ENCODE measurements at regions not wholly inside any gene's neighbourhood (a gene's known extent, or its start where the extent isn't known, plus 50 kb on each side); places are given as distances from the start of the nearest gene placed in this dataset.

DNA sequence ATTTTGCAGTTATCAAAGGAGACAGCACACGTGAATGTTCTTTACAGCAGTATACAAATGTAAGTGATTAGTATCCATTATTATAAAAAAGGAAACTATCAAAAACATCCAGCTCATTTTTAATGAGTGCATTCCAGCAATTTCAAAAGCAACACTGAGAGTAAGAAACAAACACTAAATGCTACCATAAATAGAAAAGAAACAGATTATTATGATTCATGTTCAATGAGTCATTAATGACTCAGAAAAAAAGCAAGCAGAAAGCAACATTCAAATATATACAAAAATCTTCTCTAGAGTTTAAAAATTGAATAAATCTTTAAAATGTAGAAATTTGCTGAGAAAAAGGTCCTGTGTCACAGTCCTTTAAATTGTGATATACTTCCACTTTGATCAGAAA, 346.5 kb upstream of the FMR1 start:
- Histone ChIP-seq H3K9me3 (no peaks in the 10 kb centered on the region), H3K4me1 (no peaks in the 10 kb centered on the region), H3K36me3 (no peaks in the 10 kb centered on the region), H3K4me3 (no peak overlapping the region), H3K27me3 (no peaks in the 10 kb centered on the region), H3K27ac (no peak overlapping the region)
- no peak for DNase-seq (ENCODE audit: low spot score)
- TF ChIP-seq, protein P1, sequence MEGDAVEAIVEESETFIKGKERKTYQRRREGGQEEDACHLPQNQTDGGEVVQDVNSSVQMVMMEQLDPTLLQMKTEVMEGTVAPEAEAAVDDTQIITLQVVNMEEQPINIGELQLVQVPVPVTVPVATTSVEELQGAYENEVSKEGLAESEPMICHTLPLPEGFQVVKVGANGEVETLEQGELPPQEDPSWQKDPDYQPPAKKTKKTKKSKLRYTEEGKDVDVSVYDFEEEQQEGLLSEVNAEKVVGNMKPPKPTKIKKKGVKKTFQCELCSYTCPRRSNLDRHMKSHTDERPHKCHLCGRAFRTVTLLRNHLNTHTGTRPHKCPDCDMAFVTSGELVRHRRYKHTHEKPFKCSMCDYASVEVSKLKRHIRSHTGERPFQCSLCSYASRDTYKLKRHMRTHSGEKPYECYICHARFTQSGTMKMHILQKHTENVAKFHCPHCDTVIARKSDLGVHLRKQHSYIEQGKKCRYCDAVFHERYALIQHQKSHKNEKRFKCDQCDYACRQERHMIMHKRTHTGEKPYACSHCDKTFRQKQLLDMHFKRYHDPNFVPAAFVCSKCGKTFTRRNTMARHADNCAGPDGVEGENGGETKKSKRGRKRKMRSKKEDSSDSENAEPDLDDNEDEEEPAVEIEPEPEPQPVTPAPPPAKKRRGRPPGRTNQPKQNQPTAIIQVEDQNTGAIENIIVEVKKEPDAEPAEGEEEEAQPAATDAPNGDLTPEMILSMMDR (IDR thresholded peaks at IDR 0.05): no peak

DNA sequence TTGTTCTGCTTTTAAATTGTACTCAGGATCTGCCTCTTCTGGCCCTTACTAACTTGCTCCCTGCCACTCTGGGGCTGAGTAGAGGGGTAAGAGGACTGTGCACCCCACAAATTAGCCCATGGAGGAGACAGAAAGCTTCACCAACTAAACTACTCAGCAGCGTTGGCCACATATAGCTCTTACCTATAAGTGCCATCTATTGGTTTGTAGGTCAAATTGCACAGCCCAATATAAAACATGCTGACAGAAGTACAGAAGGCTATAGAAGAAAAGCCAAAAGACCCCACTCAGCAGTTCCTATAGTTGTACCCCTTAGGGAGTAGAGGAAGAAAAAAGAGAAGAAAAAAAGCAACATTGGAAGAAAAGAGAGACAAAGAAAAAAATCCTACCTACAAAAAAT, 341.2 kb upstream of the FMR1 start:
- no peak for DNase-seq (ENCODE audit: low spot score)
- no peaks in the 10 kb centered on the region for H3K27me3 ChIP-seq
- no peak overlapping the region for H3K4me3 ChIP-seq
- TF ChIP-seq, protein P1 (IDR thresholded peaks at IDR 0.05): no peak
- no peaks in the 10 kb centered on the region for H3K9me3 ChIP-seq
- H3K36me3 ChIP-seq: no peaks in the 10 kb centered on the region
- H3K4me1 ChIP-seq: no peaks in the 10 kb centered on the region
- H3K27ac ChIP-seq: no peak overlapping the region

DNA sequence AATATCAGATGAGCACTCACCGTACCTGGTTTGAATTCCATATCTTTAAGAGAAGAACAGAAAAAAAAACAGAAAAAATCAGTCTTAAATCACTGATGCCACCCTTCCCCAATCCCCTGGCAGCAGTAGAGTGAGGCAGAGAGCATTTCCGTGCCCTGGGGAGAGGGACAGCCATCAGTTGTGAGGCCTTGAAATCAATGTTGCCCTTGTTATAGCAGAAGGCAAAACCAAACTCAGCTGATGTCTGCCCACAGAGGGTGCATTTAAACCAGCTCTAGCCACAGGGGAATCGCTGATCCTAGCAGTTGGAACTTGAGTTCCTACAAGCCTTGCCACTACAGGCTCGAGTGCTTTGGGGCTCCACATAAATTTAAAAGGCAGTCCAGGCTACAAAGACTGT, 338.5 kb upstream of the FMR1 start:
- H3K4me1 ChIP-seq: no peaks in the 10 kb centered on the region
- H3K4me3 ChIP-seq: no peak overlapping the region
- H3K36me3 ChIP-seq: no peaks in the 10 kb centered on the region
- TF ChIP-seq, protein P1 (IDR thresholded peaks at IDR 0.05): no peak
- no peaks in the 10 kb centered on the region for H3K27me3 ChIP-seq
- H3K27ac ChIP-seq: no peak overlapping the region
- no peaks in the 10 kb centered on the region for H3K9me3 ChIP-seq
- DNase-seq (ENCODE audit: low spot score): no peak

DNA sequence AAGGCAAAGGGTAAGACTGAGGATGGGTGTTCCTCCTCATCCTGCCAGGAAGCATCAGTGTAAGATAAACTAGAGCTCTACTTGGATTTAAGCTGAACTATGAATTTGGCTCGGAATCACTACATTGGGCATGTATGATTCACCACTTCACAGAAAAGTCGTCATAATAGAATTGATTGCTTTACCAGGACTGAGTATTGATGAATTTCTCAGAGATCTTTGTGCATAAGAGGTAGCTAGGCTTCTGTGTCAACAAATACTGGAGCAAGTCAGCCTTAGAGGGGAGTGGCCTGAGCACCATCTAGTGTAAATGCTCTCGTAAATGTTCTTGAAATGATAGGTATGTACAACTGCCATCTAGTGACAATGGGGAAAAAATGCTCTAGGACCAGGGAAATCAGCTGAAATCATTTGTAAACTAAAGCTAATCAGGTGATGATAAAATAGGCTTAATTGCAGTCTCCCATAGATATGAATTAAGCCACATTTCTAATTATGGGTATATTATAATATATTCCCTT, 309.5 kb upstream of the FMR1 start:
- no peak for DNase-seq (ENCODE audit: low spot score)
- TF ChIP-seq, protein P1 (IDR thresholded peaks at IDR 0.05): no peak
- Histone ChIP-seq H3K27ac (no peak overlapping the region), H3K9me3 (no peaks in the 10 kb centered on the region), H3K36me3 (no peaks in the 10 kb centered on the region), H3K4me3 (no peak overlapping the region), H3K4me1 (no peaks in the 10 kb centered on the region), H3K27me3 (no peaks in the 10 kb centered on the region)

DNA sequence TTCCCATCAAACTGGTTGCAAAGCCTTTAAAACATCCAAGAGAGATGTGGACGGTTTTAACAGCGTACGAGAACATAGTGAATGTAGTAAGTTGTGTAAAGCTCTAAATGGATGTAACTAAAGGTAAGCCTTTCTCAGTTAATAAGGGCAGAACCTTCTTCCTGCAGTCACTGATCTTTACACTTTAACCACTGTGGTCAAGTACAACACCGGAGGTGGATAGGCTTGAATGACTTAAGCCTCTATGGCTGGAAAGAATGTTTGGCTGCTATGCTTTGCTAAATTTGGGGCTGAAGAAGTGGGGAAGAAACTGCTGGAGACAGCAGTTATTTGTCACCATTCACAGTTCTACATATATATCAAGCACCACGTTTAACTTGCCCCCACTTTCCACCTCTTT, 285.1 kb upstream of the FMR1 start:
- H3K27ac ChIP-seq: no peak overlapping the region
- no peaks in the 10 kb centered on the region for H3K27me3 ChIP-seq
- H3K4me3 ChIP-seq: no peak overlapping the region
- H3K4me1 ChIP-seq: no peaks in the 10 kb centered on the region
- TF ChIP-seq, protein P1 (IDR thresholded peaks at IDR 0.05): no peak
- no peak for DNase-seq (ENCODE audit: low spot score)
- no peaks in the 10 kb centered on the region for H3K9me3 ChIP-seq
- H3K36me3 ChIP-seq: no peaks in the 10 kb centered on the region

DNA sequence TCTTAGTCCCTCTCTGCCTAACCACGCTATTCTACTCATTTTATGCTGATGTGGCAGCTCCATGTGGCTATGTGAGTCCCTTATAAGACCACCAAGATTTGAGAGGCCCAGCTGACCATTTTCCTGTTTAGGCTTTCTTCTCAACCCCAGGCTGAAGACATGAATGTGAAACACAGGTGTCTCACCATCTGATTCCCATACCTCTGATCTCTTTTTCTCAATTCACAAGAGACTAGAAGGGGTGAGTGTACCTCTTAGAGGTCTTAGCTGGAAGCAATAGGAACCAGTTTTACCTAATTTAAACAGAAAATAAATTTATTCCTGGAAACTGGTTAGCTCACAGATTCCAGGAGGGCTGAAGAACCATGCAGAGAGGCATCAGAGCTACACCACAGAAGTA, 276.5 kb upstream of the FMR1 start:
- TF ChIP-seq, protein P1 (IDR thresholded peaks at IDR 0.05): no peak
- H3K36me3 ChIP-seq: no peaks in the 10 kb centered on the region
- H3K4me3 ChIP-seq: no peak overlapping the region
- no peaks in the 10 kb centered on the region for H3K27me3 ChIP-seq
- no peak overlapping the region for H3K27ac ChIP-seq
- no peaks in the 10 kb centered on the region for H3K9me3 ChIP-seq
- no peak for DNase-seq (ENCODE audit: low spot score)
- H3K4me1 ChIP-seq: no peaks in the 10 kb centered on the region
